ENCODE measurements at regions not wholly inside any gene's neighbourhood (a gene's known extent, or its start where the extent isn't known, plus 50 kb on each side); places are given as distances from the start of the nearest gene placed in this dataset.

- H3K4me3 ChIP-seq (ENCODE audit: low read depth in 2 of 2, low read length in 2 of 2) = no peak overlapping the region
- TF ChIP-seq REST (IDR thresholded peaks at IDR 0.05; ENCODE audit: insufficient read depth in 1 of 2, low read depth in 2 of 2, low read length in 1 of 2) (no peak), SIN3A (IDR thresholded peaks at IDR 0.05; ENCODE audit: borderline replicate concordance, insufficient read depth, low read depth, low read length) (no peak)
- in situ Hi-C loops (cut with HindIII; ENCODE audit: low pct_unique_long_range_greater_than_20kb, low sequenced_read_pairs) (no loop called here), intact Hi-C loops (cut with micrococcal nuclease; ENCODE audit: unreplicated experiment) (no loop called here)
- H3K27ac ChIP-seq (ENCODE audit: low read length) = no peak overlapping the region
- ATAC-seq (no peak), DNase-seq (ENCODE audit: low read depth, low spot score) (no peak)
- H3K4me1 ChIP-seq (ENCODE audit: control insufficient read depth, insufficient read depth, low read length) = no peaks in the 10 kb centered on the region
- BruUV-seq (replicated peaks) = no TSS peak
- H3K9me3 ChIP-seq (ENCODE audit: control insufficient read depth, insufficient read depth, low read depth, low read length) = no peaks in the 10 kb centered on the region
- H3K36me3 ChIP-seq (ENCODE audit: control insufficient read depth, insufficient read depth, low read length) = no peaks in the 10 kb centered on the region
- no peaks in the 10 kb centered on the region for H3K27me3 ChIP-seq (ENCODE audit: control insufficient read depth, insufficient read depth, low read length)
- ChIA-PET POLR2A (no interaction called here), CTCF (no interaction called here)
These were observed 182.6 kb downstream of the ZPLD1 start for GRCh38 chr3:102617381-102617780.

DNA sequence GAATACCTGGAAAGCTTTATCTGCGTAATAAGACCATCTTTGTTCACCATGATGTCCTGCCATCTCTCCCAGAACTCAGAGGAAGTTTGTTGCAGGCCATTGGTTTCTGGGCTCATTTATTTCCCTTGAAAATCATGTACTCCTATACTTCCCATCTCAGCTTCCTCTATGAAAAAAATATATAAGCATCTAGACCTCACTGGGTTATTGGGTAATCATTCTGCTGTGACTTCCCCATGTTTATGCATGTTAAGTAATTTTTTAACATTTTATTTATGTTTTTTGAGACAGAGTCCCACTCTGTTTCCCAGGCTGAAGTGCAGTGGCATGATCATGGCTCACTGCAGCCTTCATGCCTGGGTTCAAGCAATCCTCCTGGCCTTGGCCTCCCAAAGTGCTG is 184.5 kb downstream of the ZPLD1 start:
- no TSS peak for BruUV-seq (replicated peaks)
- Histone ChIP-seq H3K4me1 (ENCODE audit: control insufficient read depth, insufficient read depth, low read length) (no peaks in the 10 kb centered on the region), H3K4me3 (ENCODE audit: low read depth in 2 of 2, low read length in 2 of 2) (no peak overlapping the region), H3K27ac (ENCODE audit: low read length) (no peak overlapping the region), H3K36me3 (ENCODE audit: control insufficient read depth, insufficient read depth, low read length) (no peaks in the 10 kb centered on the region), H3K27me3 (ENCODE audit: control insufficient read depth, insufficient read depth, low read length) (no peaks in the 10 kb centered on the region), H3K9me3 (ENCODE audit: control insufficient read depth, insufficient read depth, low read depth, low read length) (no peaks in the 10 kb centered on the region)
- POLR2A ChIA-PET = no interaction called here
- DNase-seq (ENCODE audit: low read depth, low spot score) = no peak
- in situ Hi-C loops (cut with HindIII; ENCODE audit: low pct_unique_long_range_greater_than_20kb, low sequenced_read_pairs) = no loop called here
- no peak for TF ChIP-seq TCF7L2 (IDR thresholded peaks at IDR 0.05; ENCODE audit: low read depth, low read length)
- CTCF ChIA-PET = no interaction called here
- no peak for ATAC-seq
- intact Hi-C loops (cut with micrococcal nuclease; ENCODE audit: unreplicated experiment) = no loop called here

GRCh38 chr3:102629943-102630342 is 195.1 kb downstream of the ZPLD1 start:
- ChIA-PET POLR2A (no interaction called here), CTCF (no interaction called here)
- in situ Hi-C loops (cut with HindIII; ENCODE audit: low pct_unique_long_range_greater_than_20kb, low sequenced_read_pairs) = no loop called here
- no peaks in the 10 kb centered on the region for H3K9me3 ChIP-seq (ENCODE audit: control insufficient read depth, insufficient read depth, low read depth, low read length)
- ATAC-seq = no peak
- DNase-seq (ENCODE audit: low read depth, low spot score) = no peak
- BruUV-seq (replicated peaks) = no TSS peak
- no peak overlapping the region for H3K27ac ChIP-seq (ENCODE audit: low read length)
- intact Hi-C loops (cut with micrococcal nuclease; ENCODE audit: unreplicated experiment) = no loop called here
- TF ChIP-seq TCF7L2 (IDR thresholded peaks at IDR 0.05; ENCODE audit: low read depth, low read length) (no peak), REST (IDR thresholded peaks at IDR 0.05; ENCODE audit: insufficient read depth in 1 of 2, low read depth in 2 of 2, low read length in 1 of 2) (no peak), POLR2AphosphoS5 (IDR thresholded peaks at IDR 0.05; ENCODE audit: low read depth, low read length) (no peak), SIN3A (IDR thresholded peaks at IDR 0.05; ENCODE audit: borderline replicate concordance, insufficient read depth, low read depth, low read length) (no peak)
- TF ChIP-seq, protein P1, sequence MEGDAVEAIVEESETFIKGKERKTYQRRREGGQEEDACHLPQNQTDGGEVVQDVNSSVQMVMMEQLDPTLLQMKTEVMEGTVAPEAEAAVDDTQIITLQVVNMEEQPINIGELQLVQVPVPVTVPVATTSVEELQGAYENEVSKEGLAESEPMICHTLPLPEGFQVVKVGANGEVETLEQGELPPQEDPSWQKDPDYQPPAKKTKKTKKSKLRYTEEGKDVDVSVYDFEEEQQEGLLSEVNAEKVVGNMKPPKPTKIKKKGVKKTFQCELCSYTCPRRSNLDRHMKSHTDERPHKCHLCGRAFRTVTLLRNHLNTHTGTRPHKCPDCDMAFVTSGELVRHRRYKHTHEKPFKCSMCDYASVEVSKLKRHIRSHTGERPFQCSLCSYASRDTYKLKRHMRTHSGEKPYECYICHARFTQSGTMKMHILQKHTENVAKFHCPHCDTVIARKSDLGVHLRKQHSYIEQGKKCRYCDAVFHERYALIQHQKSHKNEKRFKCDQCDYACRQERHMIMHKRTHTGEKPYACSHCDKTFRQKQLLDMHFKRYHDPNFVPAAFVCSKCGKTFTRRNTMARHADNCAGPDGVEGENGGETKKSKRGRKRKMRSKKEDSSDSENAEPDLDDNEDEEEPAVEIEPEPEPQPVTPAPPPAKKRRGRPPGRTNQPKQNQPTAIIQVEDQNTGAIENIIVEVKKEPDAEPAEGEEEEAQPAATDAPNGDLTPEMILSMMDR (IDR thresholded peaks at IDR 0.05) = no peak
- no peaks in the 10 kb centered on the region for H3K4me1 ChIP-seq (ENCODE audit: control insufficient read depth, insufficient read depth, low read length)
- H3K4me3 ChIP-seq (ENCODE audit: low read depth in 2 of 2, low read length in 2 of 2) = no peak overlapping the region
- H3K27me3 ChIP-seq (ENCODE audit: control insufficient read depth, insufficient read depth, low read length) = no peaks in the 10 kb centered on the region
- H3K36me3 ChIP-seq (ENCODE audit: control insufficient read depth, insufficient read depth, low read length) = no peaks in the 10 kb centered on the region
